ENCODE measurements at regions not wholly inside any gene's neighbourhood (a gene's known extent, or its start where the extent isn't known, plus 50 kb on each side); places are given as distances from the start of the nearest gene placed in this dataset.
"Not testable (repeated sequence)": the region's sequence is repeated elsewhere in the genome, so short reads cannot be mapped to it uniquely, and the experiment has no call there.

GRCh38 chr11:96842731-96843130 is 452.9 kb downstream of the JRKL start:
- TF ChIP-seq CTCF (IDR thresholded peaks at IDR 0.05) (no peak), EZH2phosphoT487 (IDR thresholded peaks at IDR 0.05) (no peak)

GRCh38 chr11:96854425-96854824 is 464.6 kb downstream of the JRKL start:
- H3K4me3 Mint-ChIP-seq, result no peak overlapping the region
- TF ChIP-seq CTCF (IDR thresholded peaks at IDR 0.05), result no peak
- no peak for DNase-seq (ENCODE audit: low spot score)
- H3K27me3 Mint-ChIP-seq (ENCODE audit: insufficient read depth, low read depth), result no peaks in the 10 kb centered on the region
- no peaks in the 10 kb centered on the region for H3K4me1 ChIP-seq
- H3K36me3 ChIP-seq, result no peaks in the 10 kb centered on the region
- no peak overlapping the region for H3K27ac ChIP-seq
- H3K9me3 ChIP-seq (ENCODE audit: low read depth), result no peaks in the 10 kb centered on the region
- H3K4me1 Mint-ChIP-seq, result no peaks in the 10 kb centered on the region
- H3K4me3 ChIP-seq, result no peak overlapping the region
- H3K4me2 ChIP-seq, result no peak overlapping the region
- H3F3A ChIP-seq (ENCODE audit: low read depth), result no peaks in the 10 kb centered on the region
- no peaks in the 10 kb centered on the region for H3K36me3 Mint-ChIP-seq
- no peaks in the 10 kb centered on the region for H4K20me1 ChIP-seq (ENCODE audit: low read depth)
- no peaks in the 10 kb centered on the region for H3K27me3 ChIP-seq
- no peak overlapping the region for H3K27ac Mint-ChIP-seq
- H3K9ac ChIP-seq, result no peak overlapping the region
- H3K9me3 Mint-ChIP-seq, result peaks cover 4% of the 10 kb centered on the region
- H3K79me2 ChIP-seq (ENCODE audit: low read depth), result no peaks in the 10 kb centered on the region
- H2AFZ ChIP-seq (replicated peaks), result no peak overlapping the region

More at GRCh38 chr11:96842731-96843130, 452.9 kb downstream of the JRKL start:
- no peaks in the 10 kb centered on the region for H3K4me1 ChIP-seq
- H3K27ac ChIP-seq, result no peak overlapping the region
- H3K79me2 ChIP-seq (ENCODE audit: low read depth), result no peaks in the 10 kb centered on the region
- no peak overlapping the region for H3K4me3 Mint-ChIP-seq
- no peaks in the 10 kb centered on the region for H3K36me3 Mint-ChIP-seq
- no peaks in the 10 kb centered on the region for H3K4me1 Mint-ChIP-seq
- no peaks in the 10 kb centered on the region for H3K9me3 Mint-ChIP-seq
- no peak for DNase-seq (ENCODE audit: low spot score)
- H3K27me3 ChIP-seq, result no peaks in the 10 kb centered on the region
- no peaks in the 10 kb centered on the region for H3K27me3 Mint-ChIP-seq (ENCODE audit: insufficient read depth, low read depth)
- no peaks in the 10 kb centered on the region for H3K36me3 ChIP-seq
- no peak overlapping the region for H2AFZ ChIP-seq (replicated peaks)
- H3K27ac Mint-ChIP-seq, result no peak overlapping the region
- H3F3A ChIP-seq (ENCODE audit: low read depth), result no peaks in the 10 kb centered on the region
- no peak overlapping the region for H3K9ac ChIP-seq
- H3K9me3 ChIP-seq (ENCODE audit: low read depth), result no peaks in the 10 kb centered on the region
- no peaks in the 10 kb centered on the region for H4K20me1 ChIP-seq (ENCODE audit: low read depth)
- no peak overlapping the region for H3K4me2 ChIP-seq
- H3K4me3 ChIP-seq, result no peak overlapping the region

GRCh38 chr11:96861722-96862121 is 471.9 kb downstream of the JRKL start:
- not testable (repeated sequence) for H3K4me1 Mint-ChIP-seq; H3F3A ChIP-seq (ENCODE audit: low read depth); H3K4me2 ChIP-seq; H3K27me3 ChIP-seq; H2AFZ ChIP-seq (replicated peaks); H3K27me3 Mint-ChIP-seq (ENCODE audit: insufficient read depth, low read depth); H3K36me3 ChIP-seq; H3K27ac Mint-ChIP-seq; H3K4me1 ChIP-seq; H3K27ac ChIP-seq; H3K9me3 Mint-ChIP-seq; H3K9me3 ChIP-seq (ENCODE audit: low read depth); DNase-seq (ENCODE audit: low spot score); H3K4me3 Mint-ChIP-seq; H3K4me3 ChIP-seq; H3K9ac ChIP-seq; H3K36me3 Mint-ChIP-seq; H4K20me1 ChIP-seq (ENCODE audit: low read depth); H3K79me2 ChIP-seq (ENCODE audit: low read depth)

GRCh38 chr11:96863520-96863919 is 473.7 kb downstream of the JRKL start:
- no peak overlapping the region for H3K27ac Mint-ChIP-seq
- TF ChIP-seq EZH2phosphoT487 (IDR thresholded peaks at IDR 0.05) (no peak), CTCF (IDR thresholded peaks at IDR 0.05) (no peak), EZH2 (IDR thresholded peaks at IDR 0.05) (no peak)
- Histone ChIP-seq H3K9me3 (ENCODE audit: low read depth) (no peaks in the 10 kb centered on the region), H3K79me2 (ENCODE audit: low read depth) (no peaks in the 10 kb centered on the region), H3K9ac (no peak overlapping the region), H3F3A (ENCODE audit: low read depth) (no peaks in the 10 kb centered on the region), H3K36me3 (no peaks in the 10 kb centered on the region), H3K4me1 (no peaks in the 10 kb centered on the region), H3K4me3 (no peak overlapping the region), H3K4me2 (no peak overlapping the region), H3K27me3 (no peaks in the 10 kb centered on the region), H3K27ac (no peak overlapping the region), H2AFZ (replicated peaks) (no peak overlapping the region), H4K20me1 (ENCODE audit: low read depth) (no peaks in the 10 kb centered on the region)
- H3K9me3 Mint-ChIP-seq, result no peaks in the 10 kb centered on the region
- H3K4me3 Mint-ChIP-seq, result no peak overlapping the region
- no peaks in the 10 kb centered on the region for H3K36me3 Mint-ChIP-seq
- peaks cover 2% of the 10 kb centered on the region for H3K4me1 Mint-ChIP-seq
- no peaks in the 10 kb centered on the region for H3K27me3 Mint-ChIP-seq (ENCODE audit: insufficient read depth, low read depth)
- no peak for DNase-seq (ENCODE audit: low spot score)
